GM18519 (cell line): ENCODE measurements at regions not wholly inside any gene's neighbourhood (a gene's known extent, or its start where the extent isn't known, plus 50 kb on each side); places are given as distances from the start of the nearest gene placed in this dataset.

Experiments
- ATAC-seq: cut with Tn5 transposase; IDR thresholded peaks from one replicate; pipeline ENCODE4 v1.9.1; 2021; ENCODE audit warnings: mild to moderate bottlenecking, moderate library complexity; ENCODE audit not compliant: unreplicated experiment, low FRiP score

- ATAC-seq: no peak
Observed at GRCh38 chr13:106433066-106433465, 102.4 kb downstream of the EFNB2 start.

- no peak for ATAC-seq
Observed at GRCh38 chr13:106432636-106433035, 102.8 kb downstream of the EFNB2 start.

- no peak for ATAC-seq
Observed at GRCh38 chr13:106426909-106427308, 108.6 kb downstream of the EFNB2 start.

DNA sequence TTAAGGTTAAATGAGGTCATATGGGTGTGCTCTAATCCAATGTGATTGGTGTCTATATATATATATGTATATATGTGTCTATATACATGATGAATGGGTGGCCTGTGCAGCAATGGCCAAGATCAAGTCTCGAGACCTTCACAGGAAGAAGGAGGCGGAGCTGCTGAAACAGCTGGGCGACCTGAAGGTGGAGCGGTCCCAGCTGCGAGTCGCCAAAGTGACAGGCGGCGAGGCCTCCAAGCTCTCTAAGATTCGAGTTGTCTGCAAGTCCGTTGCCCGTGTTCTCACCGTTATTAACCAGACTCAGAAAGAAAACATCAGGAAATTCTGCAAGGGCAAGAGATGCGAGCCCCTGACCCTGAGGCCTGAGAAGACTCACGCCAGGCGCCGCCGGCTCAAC is 109.8 kb downstream of the EFNB2 start:
- no peak for ATAC-seq

GRCh38 chr13:106424805-106425204 is 110.7 kb downstream of the EFNB2 start:
- no peak for ATAC-seq

- no peak for ATAC-seq
Observed at GRCh38 chr13:106423530-106423929, 111.9 kb downstream of the EFNB2 start.

- ATAC-seq: no peak
Observed at GRCh38 chr13:106418556-106418955, 116.9 kb downstream of the EFNB2 start.

DNA sequence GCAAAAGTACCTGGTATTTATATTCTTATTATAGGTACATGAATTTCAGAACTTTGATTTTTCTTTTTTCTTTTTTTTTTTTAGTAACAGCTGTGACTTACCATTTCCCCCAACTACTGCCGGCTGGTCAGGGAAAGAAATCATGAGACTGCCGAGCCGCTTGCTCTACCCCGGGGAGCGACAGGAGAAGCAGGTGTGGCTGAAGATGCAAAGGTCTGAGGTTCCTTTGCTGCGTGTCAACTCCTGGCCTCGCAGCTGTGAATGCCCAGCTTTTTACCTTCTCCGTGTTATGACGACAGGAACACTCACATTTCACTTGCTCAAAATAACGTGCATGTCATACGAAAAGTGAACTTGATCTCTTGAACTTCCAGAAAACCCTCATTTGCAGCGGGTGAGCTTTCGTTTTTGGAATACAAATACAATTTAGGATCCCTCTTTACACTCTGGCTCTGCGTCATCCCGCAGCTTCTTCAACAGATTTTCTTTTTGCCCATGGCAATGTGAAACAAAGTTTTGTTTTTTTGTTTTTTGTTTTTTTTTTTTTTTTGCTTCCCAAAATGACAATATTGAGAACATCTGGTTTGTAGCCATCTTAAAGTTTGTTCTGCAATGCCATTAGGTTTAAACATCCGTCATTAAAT is 117.9 kb downstream of the EFNB2 start:
- ATAC-seq: no peak

DNA sequence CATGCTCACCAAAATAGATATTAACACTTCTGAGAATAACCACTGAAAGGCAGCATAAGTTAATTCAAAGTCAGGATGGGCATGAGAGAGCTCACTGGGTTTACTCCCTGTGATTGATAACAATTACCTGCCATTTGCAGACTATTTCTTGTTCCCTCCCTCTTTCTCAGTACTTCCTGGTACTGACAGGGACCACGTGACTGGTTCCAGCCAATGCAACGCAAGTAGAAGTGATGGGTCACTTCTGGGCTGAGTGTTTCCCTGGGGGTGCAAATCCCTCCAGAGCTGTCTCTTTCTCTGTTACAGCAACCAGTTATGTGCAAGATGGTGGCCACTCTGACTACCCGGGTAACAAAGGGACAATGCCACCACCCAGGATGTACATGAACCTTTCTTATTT is 118.8 kb downstream of the EFNB2 start:
- ATAC-seq: no peak

DNA sequence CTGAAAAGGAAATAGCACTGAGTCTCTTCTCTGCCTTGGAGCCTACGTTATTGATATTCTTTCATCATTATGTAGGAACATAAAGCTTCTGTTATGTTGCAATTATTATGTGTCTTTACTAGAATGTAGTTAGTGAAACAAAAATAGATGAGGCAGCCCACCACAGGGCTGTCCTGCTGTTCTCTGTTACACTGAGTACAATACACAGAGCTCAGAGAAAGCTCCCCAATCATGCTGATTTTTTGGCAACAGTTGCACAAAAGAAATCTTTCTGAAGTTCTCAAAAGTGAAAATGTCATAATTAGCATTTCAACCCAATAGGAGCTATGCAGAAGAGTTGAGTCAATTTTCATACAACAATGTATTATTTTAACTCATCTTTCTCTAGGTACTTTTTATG is 119.5 kb downstream of the EFNB2 start:
- no peak for ATAC-seq

DNA sequence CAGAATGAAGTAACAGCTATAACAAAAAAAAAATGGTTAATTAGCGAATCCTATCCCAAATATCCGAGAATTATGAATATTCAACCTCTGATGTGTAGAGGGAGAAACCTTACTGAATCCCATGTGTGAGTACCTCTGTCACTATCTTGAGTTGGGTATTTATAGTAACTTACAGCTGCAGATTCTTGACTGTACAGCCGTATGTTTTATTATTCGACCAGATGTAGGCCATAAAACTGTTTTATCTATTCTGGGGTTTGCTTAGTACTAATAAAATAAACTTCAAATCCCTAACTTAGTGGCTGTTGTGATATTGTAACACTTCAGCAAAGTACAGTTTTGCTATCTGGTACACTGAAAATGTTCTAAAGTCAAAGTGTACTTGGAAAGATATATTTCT is 120.0 kb downstream of the EFNB2 start:
- no peak for ATAC-seq

DNA sequence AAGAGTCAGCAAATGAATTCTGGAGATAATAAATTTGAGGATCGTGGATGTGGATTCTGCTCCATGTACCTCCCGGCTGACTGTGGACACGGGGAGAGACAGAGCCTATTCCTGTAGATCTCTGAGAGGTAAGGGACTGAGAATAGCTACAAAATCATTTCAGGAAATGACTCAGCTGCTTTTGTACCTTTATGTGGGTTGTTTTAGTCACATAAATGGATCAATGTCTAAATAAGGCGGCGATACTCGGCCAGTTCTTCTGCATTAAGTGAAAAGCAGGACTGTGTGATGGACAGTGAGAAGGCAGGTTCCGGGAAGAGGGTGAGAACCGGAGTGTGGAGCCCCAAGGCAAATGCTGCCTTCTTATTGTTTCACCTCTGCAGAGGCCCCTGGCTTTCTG is 128.1 kb downstream of the EFNB2 start:
- ATAC-seq: peak; percentile 67

DNA sequence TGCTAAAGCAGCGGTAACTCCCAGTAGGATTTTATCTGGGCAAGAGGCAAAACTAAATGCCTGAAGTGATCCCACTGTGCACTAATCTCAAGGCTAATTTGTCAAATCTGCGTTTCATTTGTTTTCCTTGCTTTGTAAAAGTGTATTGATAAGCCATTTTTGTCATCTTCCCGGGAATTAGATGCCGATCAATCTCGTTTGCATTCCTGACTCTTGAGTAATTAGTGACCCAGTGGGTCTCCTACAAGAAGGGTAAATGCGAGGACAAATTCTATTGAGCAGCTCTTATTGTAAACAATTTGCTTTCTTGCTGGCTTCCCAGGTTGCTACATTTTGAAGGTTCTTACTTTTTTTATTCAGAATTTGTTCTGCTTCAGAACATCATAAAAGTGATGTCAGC is 129.7 kb downstream of the EFNB2 start:
- ATAC-seq: no peak

GRCh38 chr13:106403280-106403679 is 132.2 kb downstream of the EFNB2 start:
- no peak for ATAC-seq

GRCh38 chr13:106402866-106403265 is 132.6 kb downstream of the EFNB2 start:
- no peak for ATAC-seq

- no peak for ATAC-seq
Observed at GRCh38 chr13:106401081-106401480, 134.4 kb downstream of the EFNB2 start.

- no peak for ATAC-seq
Observed at GRCh38 chr13:106400289-106400688, 135.2 kb downstream of the EFNB2 start.

GRCh38 chr13:106398289-106398688 is 137.2 kb downstream of the EFNB2 start:
- ATAC-seq: no peak

- no peak for ATAC-seq
Observed at GRCh38 chr13:106393776-106394175, 141.7 kb downstream of the EFNB2 start.

DNA sequence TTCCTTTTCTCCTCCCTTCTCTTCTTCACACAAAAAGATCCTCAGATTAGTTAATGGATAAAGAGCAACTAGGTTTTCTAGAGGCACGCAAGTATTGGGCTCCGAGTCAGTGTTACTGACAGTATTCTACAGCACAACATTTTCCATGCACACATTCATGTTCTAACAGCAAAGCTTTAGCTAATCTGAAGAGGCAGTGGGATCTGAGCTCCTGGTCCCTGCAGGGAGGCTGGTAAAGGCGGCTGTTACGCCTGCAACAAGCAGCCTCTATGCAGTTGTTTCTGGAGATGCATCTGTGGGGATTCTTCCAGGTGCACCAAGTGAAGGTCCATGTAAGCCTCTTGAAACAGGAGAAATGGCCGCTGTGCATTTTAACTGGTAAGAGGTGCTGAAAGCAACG is 143.8 kb downstream of the EFNB2 start:
- ATAC-seq: no peak

DNA sequence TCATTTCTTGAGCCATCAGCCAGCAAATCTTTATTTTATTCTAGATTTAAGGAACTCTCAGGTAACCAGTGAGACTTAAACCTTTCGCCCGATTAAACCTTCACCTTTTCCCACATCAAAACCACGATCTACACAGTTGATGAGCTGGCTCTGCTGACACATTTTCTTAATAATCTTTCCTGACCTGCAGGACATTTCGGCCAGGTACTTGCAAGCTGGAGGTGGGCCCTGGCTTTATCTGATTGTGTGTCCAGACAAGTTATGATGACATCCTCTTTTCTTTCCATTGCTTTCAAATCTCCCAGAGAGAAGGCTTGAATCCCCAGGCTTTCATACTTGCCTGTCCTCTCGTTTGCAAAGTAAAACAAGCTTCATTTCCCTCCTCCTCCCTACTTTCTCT is 144.2 kb downstream of the EFNB2 start:
- no peak for ATAC-seq

DNA sequence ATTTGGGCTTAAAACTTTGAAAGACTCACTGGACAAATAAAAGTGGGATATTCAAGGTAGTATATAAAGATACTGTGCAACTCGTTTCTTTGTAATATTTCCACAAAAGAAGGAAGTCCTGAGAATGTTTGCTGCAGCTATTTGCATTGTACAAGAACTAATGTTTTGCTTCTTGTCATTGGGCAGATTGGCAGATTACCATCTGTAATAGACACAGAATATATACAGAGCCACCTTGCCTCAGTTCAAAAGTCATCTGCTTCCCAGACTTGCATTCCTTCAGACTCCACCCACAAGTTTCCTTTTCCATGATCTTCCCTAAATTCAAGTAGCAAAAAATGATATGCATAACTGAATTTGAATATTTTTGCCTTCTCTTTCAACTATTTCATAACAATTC is 145.1 kb downstream of the EFNB2 start:
- no peak for ATAC-seq

DNA sequence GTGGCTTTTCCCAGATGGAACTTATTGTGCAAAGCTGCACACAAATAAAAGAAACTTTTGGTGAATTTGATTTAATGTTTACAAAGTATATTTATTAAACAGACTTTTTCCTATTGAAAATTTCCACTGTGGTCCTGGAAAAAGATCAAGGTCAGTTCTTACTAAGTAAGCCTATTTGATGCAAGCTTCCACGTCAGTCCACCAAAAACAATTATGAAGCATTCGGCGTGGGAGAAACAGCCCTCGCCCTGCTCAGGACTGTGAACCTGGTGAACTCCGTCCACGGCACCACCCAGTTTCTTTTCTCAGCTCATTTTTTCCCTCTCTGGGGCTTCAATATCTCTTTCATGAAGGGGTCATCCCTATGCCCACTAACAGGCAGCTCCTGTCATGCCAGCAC is 149.8 kb downstream of the EFNB2 start:
- ATAC-seq: no peak
